Stimulated activated CD4-positive, alpha-beta T cell treated with anti-CD3 and anti-CD28 coated beads, Interleukin-4, amount 100 ng/mL, for 24 hours (primary cell): ENCODE measurements at regions not wholly inside any gene's neighbourhood (a gene's known extent, or its start where the extent isn't known, plus 50 kb on each side); places are given as distances from the start of the nearest gene placed in this dataset.

Source experiments
- DNase-seq: peaks from one replicate; pipeline ENCODE4 v3.0.0-alpha.2; 2020

GRCh38 chr20:57066126-57066900 lies 200.1 kb downstream of the BMP7 start:
- DNase-seq, result no peak

- no peak for DNase-seq
These were observed 197.0 kb downstream of the BMP7 start for GRCh38 chr20:57069442-57069841.

GRCh38 chr20:57070296-57070695 lies 196.1 kb downstream of the BMP7 start:
- no peak for DNase-seq

GRCh38 chr20:57071283-57071731 lies 195.1 kb downstream of the BMP7 start:
- no peak for DNase-seq

- DNase-seq, result no peak
These were observed 194.4 kb downstream of the BMP7 start for GRCh38 chr20:57071954-57072583.

GRCh38 chr20:57073402-57073801 lies 193.0 kb downstream of the BMP7 start:
- DNase-seq, result no peak

GRCh38 chr20:57074386-57074785 lies 192.1 kb downstream of the BMP7 start:
- no peak for DNase-seq

- no peak for DNase-seq
These were observed 191.3 kb downstream of the BMP7 start for GRCh38 chr20:57075181-57075580.

GRCh38 chr20:57075603-57076002 lies 190.8 kb downstream of the BMP7 start:
- no peak for DNase-seq

- no peak for DNase-seq
These were observed 190.2 kb downstream of the BMP7 start for GRCh38 chr20:57076152-57076652.

GRCh38 chr20:57076951-57077350 lies 189.5 kb downstream of the BMP7 start:
- no peak for DNase-seq

GRCh38 chr20:57078116-57078515 lies 188.3 kb downstream of the BMP7 start:
- DNase-seq, result no peak

GRCh38 chr20:57079031-57080005 lies 187.1 kb downstream of the BMP7 start:
- DNase-seq, result no peak

GRCh38 chr20:57080796-57081195 lies 185.6 kb downstream of the BMP7 start:
- DNase-seq, result no peak

GRCh38 chr20:57082357-57082945 lies 184.0 kb downstream of the BMP7 start:
- no peak for DNase-seq

- DNase-seq, result no peak
These were observed 183.4 kb downstream of the BMP7 start for GRCh38 chr20:57083072-57083471.

- no peak for DNase-seq
These were observed 180.4 kb downstream of the BMP7 start for GRCh38 chr20:57086066-57086465.

- no peak for DNase-seq
These were observed 179.3 kb downstream of the BMP7 start for GRCh38 chr20:57087102-57087501.

- DNase-seq, result no peak
These were observed 178.7 kb downstream of the BMP7 start for GRCh38 chr20:57087705-57088104.

GRCh38 chr20:57088436-57088835 lies 178.0 kb downstream of the BMP7 start:
- DNase-seq, result no peak

GRCh38 chr20:57089699-57090144 lies 176.7 kb downstream of the BMP7 start:
- peak; percentile 53 for DNase-seq
